Loucy (cell line): ENCODE measurements at regions not wholly inside any gene's neighbourhood (a gene's known extent, or its start where the extent isn't known, plus 50 kb on each side); places are given as distances from the start of the nearest gene placed in this dataset.

Source experiments
- H2AFZ ChIP-seq: fragments of 200-600 bp; sonication (generic); 2 replicates; pipeline ENCODE4 v1.6.0; 2016; ENCODE audit warnings: antibody characterized with exemption, mild to moderate bottlenecking, low read length, moderate library complexity
- H3F3A ChIP-seq: fragments of 200-600 bp; 2 replicates; pipeline ENCODE4 v1.6.0; 2016; ENCODE audit warnings: antibody characterized with exemption, low read depth, mild to moderate bottlenecking
- H3K27me3 ChIP-seq: fragments of 200-600 bp; sonication (generic); 2 replicates; pipeline ENCODE4 v1.6.1; 2014; ENCODE audit warnings: low read length, mild to moderate bottlenecking; ENCODE audit not compliant: insufficient read depth, poor library complexity, severe bottlenecking
- H3K36me3 ChIP-seq: fragments of 200-600 bp; sonication (generic); 2 replicates; pipeline ENCODE4 v1.6.1; 2016; ENCODE audit warnings: low read length; ENCODE audit not compliant: insufficient read depth
- H3K4me1 ChIP-seq: fragments of 200-600 bp; sonication (generic); 2 replicates; pipeline ENCODE4 v1.5.1; 2014; ENCODE audit warnings: low read length, mild to moderate bottlenecking; ENCODE audit not compliant: insufficient read depth, poor library complexity, severe bottlenecking
- H3K4me2 ChIP-seq: fragments of 200-600 bp; sonication (generic); 2 replicates; pipeline ENCODE4 v1.6.0; 2014; ENCODE audit warnings: antibody characterized with exemption, low read length, low read depth, mild to moderate bottlenecking; ENCODE audit not compliant: poor library complexity, severe bottlenecking
- H3K4me3 ChIP-seq: fragments of 200-600 bp; sonication (generic); 2 replicates; pipeline ENCODE4 v1.5.1; 2014; ENCODE audit warnings: low read length, mild to moderate bottlenecking, mixed read lengths; ENCODE audit not compliant: poor library complexity, severe bottlenecking
- H3K79me2 ChIP-seq: fragments of 200-600 bp; sonication (generic); 2 replicates; pipeline ENCODE4 v1.6.1; 2014; ENCODE audit warnings: low read length; ENCODE audit not compliant: insufficient read depth
- H3K9ac ChIP-seq: fragments of 200-600 bp; sonication (generic); 2 replicates; pipeline ENCODE4 v1.6.0; 2014; ENCODE audit warnings: mild to moderate bottlenecking, low read depth, low read length, moderate library complexity; ENCODE audit not compliant: poor library complexity, severe bottlenecking
- H3K9me2 ChIP-seq: fragments of 200-600 bp; sonication (generic); replicated peaks from 2 replicates; pipeline ENCODE4 v1.6.1; 2016; ENCODE audit warnings: low read depth, low read length, mixed read lengths
- H3K9me3 ChIP-seq: fragments of 200-600 bp; sonication (generic); 2 replicates; pipeline ENCODE4 v1.6.1; 2014; ENCODE audit warnings: mild to moderate bottlenecking, antibody characterized with exemption, low read length, low read depth; ENCODE audit not compliant: insufficient read depth
- H4K20me1 ChIP-seq: fragments of 200-600 bp; sonication (generic); 2 replicates; pipeline ENCODE4 v1.6.0; 2014; ENCODE audit warnings: antibody characterized with exemption, low read length, mild to moderate bottlenecking; ENCODE audit not compliant: insufficient read depth, poor library complexity, severe bottlenecking
- EZH2phosphoT487 ChIP-seq: fragments of 200-600 bp; IDR thresholded peaks from 2 replicates; pipeline ENCODE4 v1.6.1; 2018; ENCODE audit warnings: antibody characterized with exemption, mild to moderate bottlenecking, moderate library complexity, borderline replicate concordance
- TF ChIP-seq, protein P1 (sequence below): fragments of 200-600 bp; sonication (generic); conservative IDR thresholded peaks from 2 replicates; pipeline ENCODE4 v1.5.1; 2014; ENCODE audit warnings: mild to moderate bottlenecking, antibody characterized with exemption, low read length

DNA sequence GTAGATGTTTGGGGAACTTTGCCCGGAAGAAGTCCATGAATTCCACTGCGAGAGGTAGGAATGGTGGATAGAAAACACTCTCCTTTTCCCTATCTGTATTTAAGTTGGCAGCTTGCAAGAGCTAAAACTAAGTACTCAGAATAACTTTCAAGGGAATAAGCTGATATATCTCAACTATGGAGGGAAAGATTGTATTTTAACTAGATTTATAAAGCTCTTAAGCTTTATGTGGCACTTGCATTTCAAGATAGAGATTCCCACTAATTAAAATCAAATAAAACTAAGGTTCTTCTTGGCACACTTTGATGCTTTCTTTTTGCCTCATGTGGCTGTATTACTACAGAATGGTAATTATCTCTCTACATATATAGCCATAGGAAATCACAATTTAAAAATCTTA is 149.7 kb upstream of the STARD13 start:
- H3K4me2 ChIP-seq: no peak overlapping the region
- H3K79me2 ChIP-seq: no peaks in the 10 kb centered on the region
- H3K27me3 ChIP-seq: no peaks in the 10 kb centered on the region
- no peaks in the 10 kb centered on the region for H3K4me1 ChIP-seq
- no peak for TF ChIP-seq EZH2phosphoT487
- TF ChIP-seq, protein P1, sequence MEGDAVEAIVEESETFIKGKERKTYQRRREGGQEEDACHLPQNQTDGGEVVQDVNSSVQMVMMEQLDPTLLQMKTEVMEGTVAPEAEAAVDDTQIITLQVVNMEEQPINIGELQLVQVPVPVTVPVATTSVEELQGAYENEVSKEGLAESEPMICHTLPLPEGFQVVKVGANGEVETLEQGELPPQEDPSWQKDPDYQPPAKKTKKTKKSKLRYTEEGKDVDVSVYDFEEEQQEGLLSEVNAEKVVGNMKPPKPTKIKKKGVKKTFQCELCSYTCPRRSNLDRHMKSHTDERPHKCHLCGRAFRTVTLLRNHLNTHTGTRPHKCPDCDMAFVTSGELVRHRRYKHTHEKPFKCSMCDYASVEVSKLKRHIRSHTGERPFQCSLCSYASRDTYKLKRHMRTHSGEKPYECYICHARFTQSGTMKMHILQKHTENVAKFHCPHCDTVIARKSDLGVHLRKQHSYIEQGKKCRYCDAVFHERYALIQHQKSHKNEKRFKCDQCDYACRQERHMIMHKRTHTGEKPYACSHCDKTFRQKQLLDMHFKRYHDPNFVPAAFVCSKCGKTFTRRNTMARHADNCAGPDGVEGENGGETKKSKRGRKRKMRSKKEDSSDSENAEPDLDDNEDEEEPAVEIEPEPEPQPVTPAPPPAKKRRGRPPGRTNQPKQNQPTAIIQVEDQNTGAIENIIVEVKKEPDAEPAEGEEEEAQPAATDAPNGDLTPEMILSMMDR: no peak
- H3K9me2 ChIP-seq: no peaks in the 10 kb centered on the region
- H3K9me3 ChIP-seq: no peaks in the 10 kb centered on the region
- H3K4me3 ChIP-seq: no peak overlapping the region
- no peaks in the 10 kb centered on the region for H3F3A ChIP-seq
- H3K36me3 ChIP-seq: no peaks in the 10 kb centered on the region
- H3K9ac ChIP-seq: no peak overlapping the region
- no peak overlapping the region for H2AFZ ChIP-seq
- no peaks in the 10 kb centered on the region for H4K20me1 ChIP-seq

DNA sequence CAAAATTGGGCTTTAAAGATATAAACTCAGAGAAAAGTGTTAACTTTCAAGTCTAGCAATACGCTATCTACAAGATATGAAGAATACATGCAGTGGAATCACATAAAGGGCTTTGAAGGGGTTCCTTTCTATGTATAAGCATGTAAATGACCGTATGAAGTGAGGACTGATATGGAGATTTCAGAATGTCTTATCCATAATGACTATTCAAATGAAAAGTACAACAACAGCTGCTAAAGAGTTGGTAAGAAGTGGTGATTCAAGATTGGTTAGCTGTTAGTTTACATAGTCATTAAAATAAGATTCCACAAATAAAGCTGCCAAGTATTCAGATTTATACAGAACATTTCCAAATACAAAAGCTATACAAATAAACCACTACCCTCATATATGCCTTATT is 153.4 kb upstream of the STARD13 start:
- Histone ChIP-seq H3K79me2 (no peaks in the 10 kb centered on the region), H3F3A (no peaks in the 10 kb centered on the region), H4K20me1 (no peaks in the 10 kb centered on the region), H3K36me3 (no peaks in the 10 kb centered on the region), H3K4me3 (no peak overlapping the region), H3K9me3 (no peaks in the 10 kb centered on the region), H3K9ac (no peak overlapping the region), H3K27me3 (no peaks in the 10 kb centered on the region), H3K4me2 (no peak overlapping the region), H2AFZ (no peak overlapping the region), H3K4me1 (no peaks in the 10 kb centered on the region), H3K9me2 (no peaks in the 10 kb centered on the region)
- TF ChIP-seq EZH2phosphoT487: no peak
- TF ChIP-seq, protein P1: no peak

DNA sequence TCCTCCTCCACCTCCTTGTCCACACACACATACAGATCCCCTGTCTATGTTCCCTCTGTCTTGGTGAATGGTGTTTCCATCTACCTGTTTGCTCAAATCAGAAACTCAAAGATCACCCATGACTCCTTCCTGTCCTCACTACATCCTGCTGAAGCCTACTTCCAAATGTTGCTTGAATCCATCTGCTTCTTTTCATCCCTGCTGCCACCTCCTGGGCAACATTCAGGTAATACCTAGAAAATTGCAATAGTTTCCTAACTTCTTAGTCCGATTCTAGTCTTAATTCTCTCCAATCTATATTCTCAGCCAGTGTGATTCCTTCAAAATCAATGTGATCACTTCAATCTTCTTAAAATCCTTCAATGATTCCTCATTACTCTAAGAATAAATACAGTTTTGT is 155.5 kb upstream of the STARD13 start:
- no peaks in the 10 kb centered on the region for H3K36me3 ChIP-seq
- H4K20me1 ChIP-seq: no peaks in the 10 kb centered on the region
- H3K9me3 ChIP-seq: no peaks in the 10 kb centered on the region
- H3K79me2 ChIP-seq: no peaks in the 10 kb centered on the region
- no peak overlapping the region for H3K4me2 ChIP-seq
- no peak for TF ChIP-seq EZH2phosphoT487
- TF ChIP-seq, protein P1: no peak
- H3K9ac ChIP-seq: no peak overlapping the region
- no peaks in the 10 kb centered on the region for H3K9me2 ChIP-seq
- no peaks in the 10 kb centered on the region for H3K27me3 ChIP-seq
- H3K4me3 ChIP-seq: no peak overlapping the region
- H3K4me1 ChIP-seq: no peaks in the 10 kb centered on the region
- no peak overlapping the region for H2AFZ ChIP-seq
- H3F3A ChIP-seq: no peaks in the 10 kb centered on the region
